Coronary artery (tissue), 2 donors: ENCODE measurements at regions not wholly inside any gene's neighbourhood (a gene's known extent, or its start where the extent isn't known, plus 50 kb on each side); places are given as distances from the start of the nearest gene placed in this dataset.

ENCODE experiments used
- DNase-seq: peaks from one replicate; pipeline ENCODE4 v3.0.0-alpha.2; 2017; ENCODE audit warnings: low spot score
- H3K27ac ChIP-seq, 2 donors: fragments of 200-600 bp; sonication (generic); one replicate each; pipeline ENCODE4 v1.5.1; 2016 to 2019
- H3K4me3 ChIP-seq: fragments of 200-600 bp; sonication (generic); 2 replicates; pipeline ENCODE4 v1.5.1; 2016; ENCODE audit warnings: mild to moderate bottlenecking, moderate library complexity
- CTCF ChIP-seq: fragments of 200-600 bp; sonication (generic); IDR thresholded peaks from one replicate; pipeline ENCODE4 v1.5.1; 2019; ENCODE audit warnings: antibody characterized with exemption

GRCh38 chr1:218695525-218695924 lies 350.4 kb downstream of the TGFB2 start:
- no peak for DNase-seq
- Histone ChIP-seq H3K4me3 (no peak overlapping the region), H3K27ac (peak overlapping the region in 1 of 2 donors; percentile 71)
- TF ChIP-seq CTCF: no peak

GRCh38 chr1:218698141-218698540 lies 353.0 kb downstream of the TGFB2 start:
- DNase-seq: no peak
- Histone ChIP-seq H3K27ac (no peak overlapping the region), H3K4me3 (no peak overlapping the region)
- TF ChIP-seq CTCF: no peak

GRCh38 chr1:218699421-218699820 lies 354.3 kb downstream of the TGFB2 start:
- no peak for DNase-seq
- Histone ChIP-seq H3K4me3 (no peak overlapping the region), H3K27ac (no peak overlapping the region)
- no peak for TF ChIP-seq CTCF

- Histone ChIP-seq H3K4me3 (no peak overlapping the region), H3K27ac (no peak overlapping the region)
- DNase-seq: no peak
- TF ChIP-seq CTCF: no peak
Observed at GRCh38 chr1:218699865-218700264, 354.7 kb downstream of the TGFB2 start.

GRCh38 chr1:218700666-218701065 lies 355.5 kb downstream of the TGFB2 start:
- no peak for TF ChIP-seq CTCF
- no peak overlapping the region for H3K27ac ChIP-seq
- DNase-seq: no peak
- H3K4me3 ChIP-seq: no peak overlapping the region

- Histone ChIP-seq H3K4me3 (no peak overlapping the region), H3K27ac (no peak overlapping the region)
- DNase-seq: no peak
- TF ChIP-seq CTCF: no peak
Observed at GRCh38 chr1:218701131-218701530, 356.0 kb downstream of the TGFB2 start.

GRCh38 chr1:218702775-218703174 lies 357.6 kb downstream of the TGFB2 start:
- no peak for TF ChIP-seq CTCF
- Histone ChIP-seq H3K27ac (no peak overlapping the region), H3K4me3 (no peak overlapping the region)
- no peak for DNase-seq
